Stimulated activated CD8-positive, alpha-beta memory T cell treated with anti-CD3 and anti-CD28 coated beads, Interleukin-2, amount 100 ng/mL, for 48 hours (primary cell): ENCODE measurements at regions not wholly inside any gene's neighbourhood (a gene's known extent, or its start where the extent isn't known, plus 50 kb on each side); places are given as distances from the start of the nearest gene placed in this dataset.

Experiments
- DNase-seq, 2 donors: peaks; one replicate each; pipeline ENCODE4 v3.0.0-alpha.2; 2020; ENCODE audit warnings: low read depth in 2 of 2

GRCh38 chr2:21429747-21430146 is 306.0 kb downstream of the TDRD15 start:
- no peak for DNase-seq

DNA sequence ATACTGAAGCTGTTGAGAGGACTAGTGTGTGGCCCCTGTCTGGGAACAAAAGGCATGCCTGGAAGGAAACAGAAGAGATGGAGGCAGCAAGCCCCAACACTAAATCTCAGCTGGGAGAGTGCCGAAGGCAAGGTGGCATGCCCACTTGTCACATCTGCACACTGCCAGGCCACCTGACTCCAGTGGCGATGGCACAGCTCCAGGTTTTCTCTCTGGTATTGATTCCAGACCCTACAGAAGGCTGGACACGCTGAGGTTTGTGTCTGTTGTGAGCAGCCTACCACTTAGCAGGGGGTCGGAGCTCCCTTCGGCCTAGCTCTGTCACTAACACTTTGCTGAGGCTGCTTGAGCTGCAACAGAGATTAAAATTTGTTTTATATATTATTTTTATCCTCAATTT is 307.3 kb downstream of the TDRD15 start:
- DNase-seq: no peak

- no peak for DNase-seq
These were observed 315.2 kb downstream of the TDRD15 start for GRCh38 chr2:21438949-21439348.

DNA sequence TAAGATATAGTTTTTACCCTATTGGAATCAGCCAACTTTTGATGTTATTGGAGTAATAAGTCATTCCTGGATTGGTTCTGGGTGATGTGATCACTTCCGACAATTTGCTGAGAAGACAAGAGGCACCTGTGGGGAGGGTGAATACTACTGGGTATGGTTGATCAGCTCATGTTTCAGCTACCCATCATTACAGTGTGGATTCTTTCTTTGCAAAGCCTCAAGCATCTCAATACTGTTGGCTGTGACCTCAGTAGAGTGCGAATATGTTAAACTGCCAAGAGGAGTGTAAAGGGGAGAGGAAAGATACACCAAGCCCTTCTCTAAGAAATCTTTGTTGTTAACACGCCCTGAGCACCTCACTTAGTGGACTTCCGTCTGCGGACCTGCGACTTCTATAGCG is 317.7 kb downstream of the TDRD15 start:
- DNase-seq: no peak

GRCh38 chr2:21443494-21444105 is 319.8 kb downstream of the TDRD15 start:
- DNase-seq: no peak

DNA sequence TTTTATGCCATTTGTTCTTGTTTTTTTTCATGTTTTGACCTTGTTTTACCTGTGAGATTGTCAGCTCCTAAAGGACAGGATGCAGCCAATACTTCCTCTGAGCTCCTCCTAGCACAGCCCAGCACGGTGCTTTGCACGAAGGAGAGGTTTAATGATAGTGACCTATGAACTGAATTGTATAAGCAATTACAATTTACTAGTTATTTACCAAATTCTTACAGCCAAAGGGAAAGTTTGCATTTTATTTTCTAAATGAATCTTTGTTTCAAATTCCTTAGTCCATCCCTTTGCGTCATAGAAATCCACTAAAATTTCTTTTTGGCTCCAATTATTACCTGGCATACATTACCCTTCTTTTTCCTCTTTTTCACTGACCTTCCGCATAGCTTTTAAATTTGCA is 326.1 kb downstream of the TDRD15 start:
- no peak for DNase-seq

GRCh38 chr2:21451403-21451802 is 327.6 kb downstream of the TDRD15 start:
- no peak for DNase-seq

DNA sequence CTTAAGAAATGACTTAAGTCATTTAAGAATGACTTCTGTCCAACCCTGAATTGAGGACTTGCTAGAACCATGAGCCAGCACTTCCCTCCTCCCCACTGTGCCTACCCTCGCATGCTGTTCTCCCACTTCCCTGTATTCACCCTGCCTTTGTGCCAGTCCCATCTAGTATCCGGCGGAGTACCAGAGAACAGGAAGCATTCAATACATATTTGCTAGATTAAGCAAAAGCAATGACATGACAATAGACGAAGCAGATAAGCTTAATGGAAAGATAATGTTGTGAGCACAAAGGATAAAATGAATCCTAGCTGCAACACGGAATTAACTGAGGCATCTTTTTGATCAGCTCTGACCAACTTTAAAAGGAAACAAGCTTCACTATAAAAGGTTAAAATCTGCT is 328.5 kb downstream of the TDRD15 start:
- no peak for DNase-seq

DNA sequence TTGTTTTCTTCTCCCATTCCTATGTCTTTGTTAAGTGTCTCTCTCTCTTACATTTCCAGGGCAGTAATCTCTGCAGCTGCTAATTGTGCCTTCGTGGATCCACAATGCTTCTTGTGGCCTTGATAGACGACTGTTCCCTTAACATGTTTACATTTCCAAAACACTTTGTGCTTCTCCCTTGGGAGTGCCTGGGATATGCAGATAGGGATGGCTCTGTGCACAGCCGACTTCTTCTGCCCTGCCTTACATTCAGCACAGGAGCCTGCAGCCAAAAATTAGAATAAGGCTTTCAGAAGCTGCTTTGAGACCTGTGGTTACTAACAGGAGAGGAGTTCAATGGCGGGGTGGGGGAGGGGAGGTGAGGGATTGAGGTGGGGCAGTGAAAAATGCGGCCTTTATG is 328.9 kb downstream of the TDRD15 start:
- DNase-seq: no peak

DNA sequence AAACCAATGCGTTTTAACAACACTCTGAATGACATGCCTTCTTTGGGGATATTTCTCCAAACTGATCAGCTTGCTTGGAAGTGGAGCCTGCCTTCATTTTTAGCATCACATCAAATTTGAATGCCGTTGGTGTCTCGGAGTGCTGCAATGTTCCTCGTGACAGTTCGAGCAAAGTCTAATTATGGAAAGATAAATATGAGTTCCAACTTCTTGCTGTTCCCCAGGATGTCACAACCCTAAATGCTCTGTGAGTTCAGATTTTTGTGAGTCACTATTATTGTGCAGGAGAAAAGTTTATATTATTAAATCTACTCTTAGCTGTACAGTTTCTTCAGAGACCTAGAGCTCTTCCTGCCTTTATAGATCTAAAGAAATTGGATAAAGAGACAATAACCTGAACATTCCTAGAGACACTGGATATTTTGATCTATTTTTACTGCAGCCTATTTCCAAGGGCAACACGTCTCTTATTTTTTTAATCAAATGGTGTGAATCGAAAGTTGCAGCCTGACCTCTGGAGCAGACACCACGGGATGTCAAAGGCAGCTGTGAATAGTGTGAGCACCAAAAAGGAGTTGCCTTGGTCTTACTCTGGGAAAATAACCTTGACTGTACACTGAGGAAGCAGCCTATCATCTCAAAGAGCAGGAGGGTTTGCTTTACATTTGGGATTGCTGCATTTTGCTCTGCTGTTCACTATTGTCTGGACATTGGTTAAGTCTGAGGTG is 330.1 kb downstream of the TDRD15 start:
- no peak for DNase-seq

- no peak for DNase-seq
These were observed 331.1 kb downstream of the TDRD15 start for GRCh38 chr2:21454839-21455238.

- DNase-seq: no peak
These were observed 338.0 kb downstream of the TDRD15 start for GRCh38 chr2:21461754-21462240.

- no peak for DNase-seq
These were observed 342.7 kb downstream of the TDRD15 start for GRCh38 chr2:21466341-21466927.

GRCh38 chr2:21467280-21467818 is 343.6 kb downstream of the TDRD15 start:
- no peak for DNase-seq

- no peak for DNase-seq
These were observed 344.1 kb downstream of the TDRD15 start for GRCh38 chr2:21467910-21468309.

- no peak for DNase-seq
These were observed 344.9 kb downstream of the TDRD15 start for GRCh38 chr2:21468624-21469023.

GRCh38 chr2:21469158-21469557 is 345.4 kb downstream of the TDRD15 start:
- no peak for DNase-seq

GRCh38 chr2:21469564-21469963 is 345.8 kb downstream of the TDRD15 start:
- no peak for DNase-seq

- DNase-seq: no peak
These were observed 356.4 kb downstream of the TDRD15 start for GRCh38 chr2:21480162-21480561.

DNA sequence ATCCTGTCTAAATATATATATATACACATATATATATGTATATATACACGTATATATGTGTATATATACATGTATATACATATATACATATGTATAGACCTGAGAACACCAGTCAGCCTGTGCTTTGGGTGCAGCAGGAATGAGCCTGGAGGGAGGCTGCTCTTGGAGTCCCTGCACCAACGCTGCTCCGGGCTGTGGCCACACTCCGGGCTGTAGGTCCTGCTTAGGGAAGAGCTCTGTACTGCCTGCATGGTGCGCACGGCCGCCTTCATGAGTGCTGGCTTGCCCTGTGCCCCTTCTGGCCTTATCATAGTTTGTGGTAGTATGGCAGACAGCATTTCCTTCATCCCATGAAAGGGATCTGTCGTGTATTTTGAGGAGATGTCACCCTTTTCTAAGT is 360.9 kb downstream of the TDRD15 start:
- no peak for DNase-seq

DNA sequence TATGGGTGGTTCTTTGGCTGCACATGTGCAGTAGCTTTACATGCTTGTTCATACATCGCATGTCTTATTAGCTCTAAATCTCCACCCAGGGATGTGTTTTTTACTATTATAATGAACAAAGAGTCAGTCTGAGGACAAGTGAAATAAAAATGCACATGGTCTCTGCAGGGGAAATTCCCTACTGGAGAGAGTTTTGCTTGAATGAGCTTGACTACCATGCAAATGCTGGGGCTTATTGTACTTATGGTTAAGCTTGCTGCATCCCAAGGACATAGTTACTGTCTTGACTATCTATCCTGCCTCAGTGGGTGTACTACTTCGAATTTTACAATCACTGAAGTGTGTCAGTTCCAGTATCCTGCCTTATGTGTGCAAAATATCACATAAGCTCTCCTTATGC is 362.7 kb downstream of the TDRD15 start:
- DNase-seq: no peak

DNA sequence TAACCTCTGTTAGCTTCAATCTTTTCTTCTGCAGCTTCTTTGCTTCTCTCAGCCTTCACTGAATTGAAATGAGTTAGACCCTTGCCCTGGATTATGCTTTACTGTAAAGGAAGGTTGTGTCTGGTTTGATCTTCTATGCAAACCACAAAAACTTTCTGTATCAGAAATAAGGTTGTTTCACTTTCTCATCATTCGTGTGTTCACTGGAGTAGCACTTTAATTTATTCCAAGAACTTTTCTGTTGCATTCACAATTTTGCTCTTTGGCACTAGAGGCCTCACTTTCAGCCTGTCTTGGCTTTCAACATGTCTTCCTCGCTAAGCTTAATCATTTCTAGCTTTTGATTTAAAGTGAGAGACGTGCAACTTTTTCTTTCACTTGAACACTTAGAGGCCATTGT is 365.3 kb downstream of the TDRD15 start:
- no peak for DNase-seq

DNA sequence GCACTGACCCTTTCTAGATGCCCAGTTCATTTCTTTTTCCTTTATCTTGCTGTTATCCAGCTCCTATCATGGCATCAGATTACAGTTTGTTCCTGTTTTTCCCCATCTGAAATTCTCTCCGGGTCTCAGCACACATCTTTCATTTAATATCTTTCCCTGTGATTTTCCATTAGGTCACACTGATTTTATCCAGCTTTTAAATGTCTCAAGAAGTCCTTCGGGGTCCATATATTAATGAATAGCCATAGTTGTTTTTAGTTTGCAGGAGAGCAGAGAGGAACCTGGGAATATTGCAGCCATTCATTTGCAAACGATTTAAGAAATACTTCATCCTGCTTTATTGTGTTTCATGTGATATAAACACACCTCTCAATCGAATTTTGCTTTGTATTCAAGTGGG is 374.2 kb downstream of the TDRD15 start:
- no peak for DNase-seq
